GM12878 (cell line): ENCODE measurements at regions not wholly inside any gene's neighbourhood (a gene's known extent, or its start where the extent isn't known, plus 50 kb on each side); places are given as distances from the start of the nearest gene placed in this dataset.

Source experiments
- ATAC-seq: fragments of 200-7000 bp; cut with Tn5 transposase; 3 replicates; pipeline ENCODE4 v1.9.1; 2020; ENCODE audit warnings: mild to moderate bottlenecking, moderate library complexity
- BruUV-seq: library from RNA; stranded (reverse); fragments of 400-500 nt; replicated peaks from 2 replicates; lab custom pipeline; 2021; lab: Mats Ljungman, UMichigan
- CTCF ChIA-PET: fragments of 300-600 bp; sonication (Branson Sonifier 250); formaldehyde crosslinking; extraction: SDS; loops from one replicate; lab custom pipeline; 2021; ENCODE audit warnings: inconsistent platforms; lab: Yijun Ruan, JAX
- POLR2A ChIA-PET: fragments of 350-600 bp; formaldehyde crosslinking; extraction: SDS; loops from one replicate; lab custom pipeline; 2021; ENCODE audit warnings: inconsistent platforms; lab: Charles Lee
- RAD21 ChIA-PET: fragments of 300-600 bp; sonication (Branson Sonifier 250); formaldehyde crosslinking; loops from one replicate; lab custom pipeline; 2023; ENCODE audit warnings: antibody characterized with exemption; ENCODE audit not compliant: unreplicated experiment; lab: Charles Lee
- SMC1A ChIA-PET: fragments of 300-600 bp; sonication (Branson Sonifier 250); formaldehyde crosslinking; loops from one replicate; lab custom pipeline; 2023; ENCODE audit not compliant: unreplicated experiment, uncharacterized antibody; lab: Charles Lee
- DNase-seq: peaks from one replicate; pipeline ENCODE4 v3.0.0-alpha.2; 2011; ENCODE audit warnings: low read depth, low spot score
- FAIRE-seq: peaks from 3 replicates; lab custom pipeline; 2011; peaks lifted over from hg19 to GRCh38; lab: Jason Lieb, UNC
- H2AFZ ChIP-seq: 2 replicates; pipeline ENCODE4 v1.6.0; 2011; ENCODE audit warnings: low read depth, low read length, control low read depth; ENCODE audit not compliant: control insufficient read depth
- H3K27ac ChIP-seq: 2 replicates; pipeline ENCODE4 v1.5.1; 2011; ENCODE audit warnings: control low read depth; ENCODE audit not compliant: control insufficient read depth, insufficient read depth
- H3K27me3 ChIP-seq, 2 experiments: replicated peaks in 1 of 2; 2 replicates each; pipeline versions ENCODE4 v1.6.0 to v1.6.1; 2011; ENCODE audit warnings: low read length in 1 of 2; ENCODE audit not compliant: control insufficient read depth in 2 of 2, insufficient read depth in 2 of 2
- H3K36me3 ChIP-seq, 2 experiments: 2 replicates each; pipeline ENCODE4 v1.5.1; 2011; ENCODE audit warnings: low read length in 1 of 2; ENCODE audit not compliant: control insufficient read depth in 2 of 2, insufficient read depth in 2 of 2
- H3K4me1 ChIP-seq: 2 replicates; pipeline ENCODE4 v1.6.1; 2011; ENCODE audit warnings: mild to moderate bottlenecking, low read length, moderate library complexity, mixed read lengths; ENCODE audit not compliant: control insufficient read depth, insufficient read depth
- H3K4me2 ChIP-seq: 2 replicates; pipeline ENCODE4 v1.6.0; 2011; ENCODE audit warnings: control low read depth; ENCODE audit not compliant: control insufficient read depth, insufficient read depth
- H3K4me3 ChIP-seq: fragments of 200-600 bp; sonication (generic); 2 replicates; pipeline ENCODE4 v1.5.1; 2016
- H3K79me2 ChIP-seq: 2 replicates; pipeline ENCODE4 v1.6.0; 2011; ENCODE audit warnings: low read length; ENCODE audit not compliant: control insufficient read depth, insufficient read depth
- H3K9ac ChIP-seq: 2 replicates; pipeline ENCODE4 v1.8.0; 2011; ENCODE audit warnings: low read length, control low read depth, mixed read lengths; ENCODE audit not compliant: control insufficient read depth, insufficient read depth
- H3K9me3 ChIP-seq: replicated peaks from 3 replicates; pipeline ENCODE4 v1.5.1; 2011; ENCODE audit warnings: mild to moderate bottlenecking, low read length; ENCODE audit not compliant: control insufficient read depth, insufficient read depth
- H4K20me1 ChIP-seq: 2 replicates; pipeline ENCODE4 v1.6.0; 2011; ENCODE audit not compliant: control insufficient read depth, insufficient read depth
- CEBPB ChIP-seq, 2 experiments: fragments of 150-350 bp in 1 of 2; IDR thresholded peaks; 2 replicates each; pipeline ENCODE4 v1.6.1; 2012 to 2014; ENCODE audit warnings: low read depth in 2 of 2, low read length in 2 of 2, borderline replicate concordance in 1 of 2, inconsistent platforms in 1 of 2
- CUX1 ChIP-seq: IDR thresholded peaks from 2 replicates; pipeline ENCODE4 v1.6.1; 2012; ENCODE audit warnings: improper control_type of control experiment, low read depth, low read length; ENCODE audit not compliant: insufficient replicate concordance
- E2F8 ChIP-seq: fragments of 450-650 bp; IDR thresholded peaks from 2 replicates; pipeline ENCODE4 v1.6.1; 2018; ENCODE audit warnings: mild to moderate bottlenecking, low read depth, moderate library complexity; ENCODE audit not compliant: partially characterized antibody
- FOXK2 ChIP-seq: fragments of 450-650 bp; IDR thresholded peaks from 2 replicates; pipeline ENCODE4 v1.6.1; 2017; ENCODE audit warnings: mild to moderate bottlenecking, moderate library complexity
- HSF1 ChIP-seq: fragments of 150-350 bp; IDR thresholded peaks from 2 replicates; pipeline ENCODE4 v1.6.1; 2014; ENCODE audit warnings: mild to moderate bottlenecking, low read depth, low read length
- MLLT1 ChIP-seq: fragments of 450-650 bp; IDR thresholded peaks from 2 replicates; pipeline ENCODE4 v1.6.1; 2016; ENCODE audit warnings: mild to moderate bottlenecking
- NRF1 ChIP-seq: conservative IDR thresholded peaks from 2 replicates; pipeline ENCODE4 v1.6.1; 2011; ENCODE audit warnings: mild to moderate bottlenecking, low read depth, low read length, improper control_type of control experiment
- in situ Hi-C: fragments of 300-500 bp; cut with MboI; formaldehyde crosslinking; loops from 9 replicates; pipeline ENCODE4 v1.14.3; 2018; ENCODE audit warnings: mixed read lengths
- intact Hi-C: fragments of 100-400 bp; cut with micrococcal nuclease; formaldehyde crosslinking; loops from one replicate; pipeline ENCODE4 v1.14.2; 2022; ENCODE audit not compliant: unreplicated experiment

GRCh38 chr11:49505231-49505630 lies 296.8 kb upstream of the FOLH1 start:
- no peak overlapping the region for H2AFZ ChIP-seq
- no peak overlapping the region for H3K9ac ChIP-seq
- DNase-seq, result no peak
- no peaks in the 10 kb centered on the region for H3K36me3 ChIP-seq
- H3K79me2 ChIP-seq, result no peaks in the 10 kb centered on the region
- intact Hi-C loops, result no loop called here
- no peaks in the 10 kb centered on the region for H4K20me1 ChIP-seq
- ChIA-PET CTCF (no interaction called here), SMC1A (no interaction called here)
- no peak for FAIRE-seq
- no peaks in the 10 kb centered on the region for H3K27me3 ChIP-seq
- BruUV-seq, result no TSS peak
- no peak for ATAC-seq
- TF ChIP-seq CEBPB (IDR thresholded peaks at IDR 0.05; ENCODE audit: borderline replicate concordance in 1 of 2, low read depth in 2 of 2, low read length in 2 of 2) (no peak), CUX1 (no peak), NRF1 (no peak), E2F8 (no peak), FOXK2 (no peak), MLLT1 (no peak), HSF1 (no peak)
- TF ChIP-seq, all 136 proteins: peak for 0
- Histone ChIP-seq H3K4me1 (no peaks in the 10 kb centered on the region), H3K4me2 (no peak overlapping the region), H3K4me3 (no peak overlapping the region), H3K27ac (no peak overlapping the region), H3K9me3 (no peaks in the 10 kb centered on the region)
- RAD21 ChIA-PET, result no interaction called here
- POLR2A ChIA-PET, result interaction anchor here (0.6 kb wide), 1 partner anchor 109 kb away, joined by 3 read pairs; no protein-coding TSS in a partner anchor
- in situ Hi-C loops, result no loop called here
